ENCODE measurements at regions not wholly inside any gene's neighbourhood (a gene's known extent, or its start where the extent isn't known, plus 50 kb on each side); places are given as distances from the start of the nearest gene placed in this dataset.

DNA sequence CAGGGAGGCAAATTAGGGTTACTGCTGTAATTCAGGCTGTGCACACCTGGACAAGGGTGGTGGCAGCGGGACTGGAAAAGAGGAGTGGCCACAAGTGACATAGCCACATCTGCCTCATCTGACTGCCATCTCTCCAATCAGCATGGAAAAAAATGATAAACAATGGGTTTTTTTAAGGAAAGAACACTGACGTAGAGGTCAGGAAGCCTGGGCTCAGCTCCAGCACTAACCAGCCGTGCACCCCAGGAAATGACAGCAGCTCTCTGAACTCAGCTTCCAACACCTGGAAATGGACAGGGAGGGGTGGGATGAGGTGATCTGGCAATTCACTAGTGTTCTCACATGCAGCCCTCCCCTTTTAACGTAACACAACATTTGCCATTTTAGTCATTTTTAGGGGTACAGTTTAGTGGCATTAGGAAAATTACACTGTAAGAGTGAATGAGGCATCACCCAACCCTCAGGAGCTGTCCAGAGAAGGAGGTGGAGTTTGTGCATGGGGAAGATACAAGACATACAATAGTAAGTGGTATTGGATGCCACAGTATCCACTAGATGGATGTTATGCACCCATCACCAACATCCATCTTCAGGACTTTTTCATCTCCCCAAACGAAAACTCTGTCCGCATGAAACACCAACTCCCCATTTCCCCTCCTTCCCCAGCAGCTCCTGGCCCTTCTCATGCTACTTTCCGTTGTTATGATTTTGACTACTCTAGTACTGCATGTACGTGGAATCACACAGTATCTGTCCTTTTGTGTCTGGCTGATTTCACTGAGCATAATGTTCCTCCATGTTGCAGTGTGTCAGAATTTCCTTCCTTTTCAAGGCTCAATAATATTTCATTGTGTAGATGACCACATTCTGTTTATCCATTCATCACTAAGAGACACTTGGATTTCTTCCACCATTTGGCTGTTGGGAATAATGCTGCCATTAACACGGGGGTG is 215.5 kb upstream of the ECI2 start:
- H3K4me3 ChIP-seq (ENCODE audit: low read depth, low read length) = no peak overlapping the region
- DNase-seq (ENCODE audit: low read depth) = no peak
- TF ChIP-seq, protein P1, sequence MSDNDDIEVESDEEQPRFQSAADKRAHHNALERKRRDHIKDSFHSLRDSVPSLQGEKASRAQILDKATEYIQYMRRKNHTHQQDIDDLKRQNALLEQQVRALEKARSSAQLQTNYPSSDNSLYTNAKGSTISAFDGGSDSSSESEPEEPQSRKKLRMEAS (IDR thresholded peaks at IDR 0.05; ENCODE audit: low read depth, low read length) = no peak
- TF ChIP-seq MYC (IDR thresholded peaks at IDR 0.05; ENCODE audit: low read depth, low read length) (no peak), POLR2A (IDR thresholded peaks at IDR 0.05; ENCODE audit: extremely low read depth, insufficient read length) (no peak)
- TF ChIP-seq, protein P2, sequence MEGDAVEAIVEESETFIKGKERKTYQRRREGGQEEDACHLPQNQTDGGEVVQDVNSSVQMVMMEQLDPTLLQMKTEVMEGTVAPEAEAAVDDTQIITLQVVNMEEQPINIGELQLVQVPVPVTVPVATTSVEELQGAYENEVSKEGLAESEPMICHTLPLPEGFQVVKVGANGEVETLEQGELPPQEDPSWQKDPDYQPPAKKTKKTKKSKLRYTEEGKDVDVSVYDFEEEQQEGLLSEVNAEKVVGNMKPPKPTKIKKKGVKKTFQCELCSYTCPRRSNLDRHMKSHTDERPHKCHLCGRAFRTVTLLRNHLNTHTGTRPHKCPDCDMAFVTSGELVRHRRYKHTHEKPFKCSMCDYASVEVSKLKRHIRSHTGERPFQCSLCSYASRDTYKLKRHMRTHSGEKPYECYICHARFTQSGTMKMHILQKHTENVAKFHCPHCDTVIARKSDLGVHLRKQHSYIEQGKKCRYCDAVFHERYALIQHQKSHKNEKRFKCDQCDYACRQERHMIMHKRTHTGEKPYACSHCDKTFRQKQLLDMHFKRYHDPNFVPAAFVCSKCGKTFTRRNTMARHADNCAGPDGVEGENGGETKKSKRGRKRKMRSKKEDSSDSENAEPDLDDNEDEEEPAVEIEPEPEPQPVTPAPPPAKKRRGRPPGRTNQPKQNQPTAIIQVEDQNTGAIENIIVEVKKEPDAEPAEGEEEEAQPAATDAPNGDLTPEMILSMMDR (IDR thresholded peaks at IDR 0.05; ENCODE audit: low read depth, low read length) = no peak

DNA sequence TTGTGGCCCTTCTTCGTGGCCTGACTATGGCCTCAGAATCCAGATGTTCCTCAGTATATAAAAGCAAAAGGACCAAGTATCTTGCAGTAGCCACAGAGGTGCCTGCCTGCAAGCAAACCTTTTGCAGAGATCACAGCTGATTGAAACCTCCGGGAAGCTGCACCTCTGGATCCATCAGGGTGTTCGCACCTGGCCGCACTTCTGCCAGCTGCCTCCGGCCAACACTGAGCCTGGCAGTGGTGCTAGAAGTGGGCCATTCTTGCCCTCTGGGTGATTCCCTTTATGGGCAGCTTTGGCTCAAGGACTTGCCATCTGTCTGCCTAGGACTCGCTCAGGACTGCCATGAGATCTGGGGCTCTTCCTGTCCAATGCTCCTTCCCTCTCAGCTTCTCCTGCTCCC is 214.6 kb upstream of the ECI2 start:
- TF ChIP-seq, protein P2 (IDR thresholded peaks at IDR 0.05; ENCODE audit: low read depth, low read length) = no peak
- no peak overlapping the region for H3K4me3 ChIP-seq (ENCODE audit: low read depth, low read length)
- DNase-seq (ENCODE audit: low read depth) = no peak

DNA sequence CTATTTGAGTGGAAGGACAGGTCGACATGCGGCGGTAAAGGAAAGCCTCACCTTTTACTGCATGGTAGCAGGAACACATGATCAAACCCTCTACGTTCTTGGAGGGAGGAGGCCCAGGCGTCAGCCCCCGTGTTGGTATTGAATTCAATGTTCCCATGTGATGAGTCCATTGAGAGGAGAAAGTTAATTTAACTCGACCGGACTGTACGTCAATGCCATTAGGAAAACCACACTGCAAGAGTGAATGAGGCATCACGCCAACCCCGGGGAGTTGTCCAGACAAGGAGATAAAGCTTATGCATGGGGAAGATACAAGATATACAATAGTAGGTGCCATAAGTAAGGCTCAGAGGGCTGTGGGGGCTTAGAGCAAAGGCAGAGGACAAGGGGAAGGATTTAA is 213.9 kb upstream of the ECI2 start:
- TF ChIP-seq MYC (IDR thresholded peaks at IDR 0.05; ENCODE audit: low read depth, low read length) (no peak), POLR2A (IDR thresholded peaks at IDR 0.05; ENCODE audit: extremely low read depth, insufficient read length) (no peak)
- TF ChIP-seq, protein P1 (IDR thresholded peaks at IDR 0.05; ENCODE audit: low read depth, low read length) = no peak
- TF ChIP-seq, protein P2 (IDR thresholded peaks at IDR 0.05; ENCODE audit: low read depth, low read length) = no peak
- no peak for DNase-seq (ENCODE audit: low read depth)
- no peak overlapping the region for H3K4me3 ChIP-seq (ENCODE audit: low read depth, low read length)

DNA sequence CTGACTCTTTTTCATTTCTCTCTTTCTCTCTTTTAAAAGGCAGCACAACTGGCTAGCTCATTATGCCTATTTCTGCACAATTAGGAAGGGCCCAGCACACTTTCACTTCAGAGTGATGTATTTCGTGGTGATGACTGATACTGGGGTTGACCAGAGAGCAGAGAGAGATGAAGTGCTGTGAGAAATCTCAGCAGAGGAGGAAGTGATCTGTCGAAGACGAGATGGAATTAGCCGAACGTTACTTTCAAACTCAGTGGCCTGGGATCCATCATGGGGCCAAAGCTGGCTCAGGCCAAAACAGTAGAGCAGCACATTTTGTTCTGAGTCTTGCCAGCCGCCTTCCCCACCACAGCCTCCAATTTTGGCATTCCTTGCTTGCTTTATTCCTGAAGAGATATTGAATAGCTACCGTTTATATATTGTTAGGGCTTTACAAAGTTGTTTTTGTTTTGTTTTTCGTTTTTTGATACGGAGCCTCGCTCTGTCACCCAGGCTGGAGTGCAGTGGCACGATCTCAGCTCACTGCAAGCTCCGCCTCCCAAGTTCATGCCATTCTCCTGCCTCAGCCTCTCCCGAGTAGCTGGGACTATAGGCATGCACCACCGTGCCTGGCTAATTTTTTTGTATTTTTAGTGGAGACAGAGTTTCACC is 213.2 kb upstream of the ECI2 start:
- no peak overlapping the region for H3K4me3 ChIP-seq (ENCODE audit: low read depth, low read length)
- no peak for DNase-seq (ENCODE audit: low read depth)
- TF ChIP-seq POLR2A (IDR thresholded peaks at IDR 0.05; ENCODE audit: extremely low read depth, insufficient read length) (no peak), MYC (IDR thresholded peaks at IDR 0.05; ENCODE audit: low read depth, low read length) (no peak)
- TF ChIP-seq, protein P2 (IDR thresholded peaks at IDR 0.05; ENCODE audit: low read depth, low read length) = no peak
- TF ChIP-seq, protein P1 (IDR thresholded peaks at IDR 0.05; ENCODE audit: low read depth, low read length) = no peak

DNA sequence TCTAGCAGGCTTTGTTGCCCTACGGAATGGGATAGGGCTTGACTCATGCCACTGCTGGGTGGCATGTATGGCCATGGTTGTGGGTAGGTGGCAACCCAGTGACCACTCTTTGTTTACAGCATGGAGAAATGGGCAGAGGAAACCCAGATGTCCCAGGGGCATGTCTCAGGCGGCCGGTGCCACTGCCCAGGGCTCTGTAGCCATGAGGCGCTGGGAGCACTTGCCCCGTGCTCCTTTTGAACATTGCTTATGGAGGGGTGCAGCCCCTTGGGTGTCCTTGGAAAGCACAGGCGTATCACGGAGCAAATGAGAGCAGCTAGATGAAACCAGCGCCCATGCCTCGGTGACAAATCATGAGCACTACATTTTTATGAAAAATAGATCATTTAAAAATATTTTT is 212.5 kb upstream of the ECI2 start:
- TF ChIP-seq, protein P2 (IDR thresholded peaks at IDR 0.05; ENCODE audit: low read depth, low read length) = no peak
- no peak for TF ChIP-seq MYC (IDR thresholded peaks at IDR 0.05; ENCODE audit: low read depth, low read length)
- no peak overlapping the region for H3K4me3 ChIP-seq (ENCODE audit: low read depth, low read length)
- no peak for DNase-seq (ENCODE audit: low read depth)
